ENCODE measurements at regions not wholly inside any gene's neighbourhood (a gene's known extent, or its start where the extent isn't known, plus 50 kb on each side); places are given as distances from the start of the nearest gene placed in this dataset.

- TF ChIP-seq ETS1 (IDR thresholded peaks at IDR 0.05), result no peak
- TF ChIP-seq JUNB (IDR thresholded peaks at IDR 0.05; ENCODE audit: unreplicated experiment), result no peak
- TF ChIP-seq EZH2 (IDR thresholded peaks at IDR 0.05; ENCODE audit: low read depth, unreplicated experiment), result no peak
- no peak for TF ChIP-seq POLR2AphosphoS5 (IDR thresholded peaks at IDR 0.05; ENCODE audit: low read depth)
- no peak for TF ChIP-seq EZH2phosphoT487 (IDR thresholded peaks at IDR 0.05; ENCODE audit: unreplicated experiment)
Measured at GRCh38 chr5:87746891-87747377, 334.2 kb upstream of the CCNH start (continued).

GRCh38 chr5:87746341-87746740 is 333.6 kb upstream of the CCNH start:
- DNase-seq (ENCODE audit: low spot score), result no peak
- H3K27ac ChIP-seq (ENCODE audit: low read depth), result no peak overlapping the region
- TF ChIP-seq EZH2phosphoT487 (IDR thresholded peaks at IDR 0.05; ENCODE audit: unreplicated experiment) (no peak), JUNB (IDR thresholded peaks at IDR 0.05; ENCODE audit: unreplicated experiment) (no peak), CTCF (conservative IDR thresholded peaks at IDR 0.05; ENCODE audit: low read depth in 2 of 2) (no peak), POLR2AphosphoS5 (IDR thresholded peaks at IDR 0.05; ENCODE audit: low read depth) (no peak), STAT1 (IDR thresholded peaks at IDR 0.05; ENCODE audit: unreplicated experiment) (no peak), ETS1 (IDR thresholded peaks at IDR 0.05) (no peak), ZNF114 (CRISPR knock-in tag; IDR thresholded peaks at IDR 0.05) (no peak), EZH2 (IDR thresholded peaks at IDR 0.05; ENCODE audit: low read depth, unreplicated experiment) (no peak), CREB1 (CRISPR knock-in tag; IDR thresholded peaks at IDR 0.05; ENCODE audit: low read depth) (no peak), NANOG (IDR thresholded peaks at IDR 0.05; ENCODE audit: borderline replicate concordance) (no peak), ZNF331 (CRISPR knock-in tag; IDR thresholded peaks at IDR 0.05; ENCODE audit: low read depth) (no peak)
- TF ChIP-seq, protein P1, sequence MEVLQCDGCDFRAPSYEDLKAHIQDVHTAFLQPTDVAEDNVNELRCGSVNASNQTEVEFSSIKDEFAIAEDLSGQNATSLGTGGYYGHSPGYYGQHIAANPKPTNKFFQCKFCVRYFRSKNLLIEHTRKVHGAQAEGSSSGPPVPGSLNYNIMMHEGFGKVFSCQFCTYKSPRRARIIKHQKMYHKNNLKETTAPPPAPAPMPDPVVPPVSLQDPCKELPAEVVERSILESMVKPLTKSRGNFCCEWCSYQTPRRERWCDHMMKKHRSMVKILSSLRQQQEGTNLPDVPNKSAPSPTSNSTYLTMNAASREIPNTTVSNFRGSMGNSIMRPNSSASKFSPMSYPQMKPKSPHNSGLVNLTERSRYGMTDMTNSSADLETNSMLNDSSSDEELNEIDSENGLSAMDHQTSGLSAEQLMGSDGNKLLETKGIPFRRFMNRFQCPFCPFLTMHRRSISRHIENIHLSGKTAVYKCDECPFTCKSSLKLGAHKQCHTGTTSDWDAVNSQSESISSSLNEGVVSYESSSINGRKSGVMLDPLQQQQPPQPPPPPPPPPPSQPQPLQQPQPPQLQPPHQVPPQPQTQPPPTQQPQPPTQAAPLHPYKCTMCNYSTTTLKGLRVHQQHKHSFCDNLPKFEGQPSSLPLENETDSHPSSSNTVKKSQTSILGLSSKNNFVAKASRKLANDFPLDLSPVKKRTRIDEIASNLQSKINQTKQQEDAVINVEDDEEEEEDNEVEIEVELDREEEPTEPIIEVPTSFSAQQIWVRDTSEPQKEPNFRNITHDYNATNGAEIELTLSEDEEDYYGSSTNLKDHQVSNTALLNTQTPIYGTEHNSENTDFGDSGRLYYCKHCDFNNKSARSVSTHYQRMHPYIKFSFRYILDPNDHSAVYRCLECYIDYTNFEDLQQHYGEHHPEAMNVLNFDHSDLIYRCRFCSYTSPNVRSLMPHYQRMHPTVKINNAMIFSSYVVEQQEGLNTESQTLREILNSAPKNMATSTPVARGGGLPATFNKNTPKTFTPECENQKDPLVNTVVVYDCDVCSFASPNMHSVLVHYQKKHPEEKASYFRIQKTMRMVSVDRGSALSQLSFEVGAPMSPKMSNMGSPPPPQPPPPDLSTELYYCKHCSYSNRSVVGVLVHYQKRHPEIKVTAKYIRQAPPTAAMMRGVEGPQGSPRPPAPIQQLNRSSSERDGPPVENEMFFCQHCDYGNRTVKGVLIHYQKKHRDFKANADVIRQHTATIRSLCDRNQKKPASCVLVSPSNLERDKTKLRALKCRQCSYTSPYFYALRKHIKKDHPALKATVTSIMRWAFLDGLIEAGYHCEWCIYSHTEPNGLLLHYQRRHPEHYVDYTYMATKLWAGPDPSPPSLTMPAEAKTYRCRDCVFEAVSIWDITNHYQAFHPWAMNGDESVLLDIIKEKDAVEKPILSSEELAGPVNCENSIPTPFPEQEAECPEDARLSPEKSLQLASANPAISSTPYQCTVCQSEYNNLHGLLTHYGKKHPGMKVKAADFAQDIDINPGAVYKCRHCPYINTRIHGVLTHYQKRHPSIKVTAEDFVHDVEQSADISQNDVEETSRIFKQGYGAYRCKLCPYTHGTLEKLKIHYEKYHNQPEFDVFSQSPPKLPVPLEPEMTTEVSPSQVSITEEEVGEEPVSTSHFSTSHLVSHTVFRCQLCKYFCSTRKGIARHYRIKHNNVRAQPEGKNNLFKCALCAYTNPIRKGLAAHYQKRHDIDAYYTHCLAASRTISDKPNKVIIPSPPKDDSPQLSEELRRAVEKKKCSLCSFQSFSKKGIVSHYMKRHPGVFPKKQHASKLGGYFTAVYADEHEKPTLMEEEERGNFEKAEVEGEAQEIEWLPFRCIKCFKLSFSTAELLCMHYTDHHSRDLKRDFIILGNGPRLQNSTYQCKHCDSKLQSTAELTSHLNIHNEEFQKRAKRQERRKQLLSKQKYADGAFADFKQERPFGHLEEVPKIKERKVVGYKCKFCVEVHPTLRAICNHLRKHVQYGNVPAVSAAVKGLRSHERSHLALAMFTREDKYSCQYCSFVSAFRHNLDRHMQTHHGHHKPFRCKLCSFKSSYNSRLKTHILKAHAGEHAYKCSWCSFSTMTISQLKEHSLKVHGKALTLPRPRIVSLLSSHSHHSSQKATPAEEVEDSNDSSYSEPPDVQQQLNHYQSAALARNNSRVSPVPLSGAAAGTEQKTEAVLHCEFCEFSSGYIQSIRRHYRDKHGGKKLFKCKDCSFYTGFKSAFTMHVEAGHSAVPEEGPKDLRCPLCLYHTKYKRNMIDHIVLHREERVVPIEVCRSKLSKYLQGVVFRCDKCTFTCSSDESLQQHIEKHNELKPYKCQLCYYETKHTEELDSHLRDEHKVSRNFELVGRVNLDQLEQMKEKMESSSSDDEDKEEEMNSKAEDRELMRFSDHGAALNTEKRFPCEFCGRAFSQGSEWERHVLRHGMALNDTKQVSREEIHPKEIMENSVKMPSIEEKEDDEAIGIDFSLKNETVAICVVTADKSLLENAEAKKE (CRISPR knock-in tag; IDR thresholded peaks at IDR 0.05), result no peak

More at GRCh38 chr5:87746341-87746740, 333.6 kb upstream of the CCNH start:
- ATAC-seq, result no peak
- no peaks in the 10 kb centered on the region for H3K36me3 ChIP-seq (ENCODE audit: insufficient read depth)
- H2AFZ ChIP-seq, result no peak overlapping the region
- no peaks in the 10 kb centered on the region for H3K27me3 ChIP-seq (ENCODE audit: insufficient read depth)
- no peaks in the 10 kb centered on the region for H3F3A ChIP-seq (replicated peaks; ENCODE audit: low read depth)
- no peaks in the 10 kb centered on the region for H4K20me1 ChIP-seq (replicated peaks; ENCODE audit: insufficient read depth)
- no peaks in the 10 kb centered on the region for H3K9me3 Mint-ChIP-seq
- no peak overlapping the region for H3K4me3 Mint-ChIP-seq
- H3K27ac Mint-ChIP-seq, result no peak overlapping the region
- H3K4me3 ChIP-seq, result no peak overlapping the region
- H3K4me1 ChIP-seq (ENCODE audit: insufficient read depth), result no peaks in the 10 kb centered on the region
- H3K9me2 ChIP-seq (ENCODE audit: insufficient read depth), result peaks cover 13% of the 10 kb centered on the region; the same call in 1 of the 2 replicates
- no peaks in the 10 kb centered on the region for H3K27me3 Mint-ChIP-seq (ENCODE audit: insufficient read depth, low read depth, poor library complexity)
- H3K36me3 Mint-ChIP-seq (ENCODE audit: low read depth), result no peaks in the 10 kb centered on the region
- no peak overlapping the region for H3K4me2 ChIP-seq
- H3K4me1 Mint-ChIP-seq, result peaks cover 7% of the 10 kb centered on the region; the same call in 1 of the 3 replicates
- H3K79me2 ChIP-seq (replicated peaks; ENCODE audit: insufficient read depth), result no peaks in the 10 kb centered on the region

Measured in GM23338 (cell line).